ENCODE measurements at regions not wholly inside any gene's neighbourhood (a gene's known extent, or its start where the extent isn't known, plus 50 kb on each side); places are given as distances from the start of the nearest gene placed in this dataset.

GRCh38 chr5:51027271-51027670 lies 356.0 kb upstream of the ISL1 start:
- DNase-seq (ENCODE audit: low read depth in 3 of 3, low spot score in 1 of 3), result no peak

- no peak for DNase-seq (ENCODE audit: low read depth in 3 of 3, low spot score in 1 of 3)
These were observed 354.9 kb upstream of the ISL1 start for GRCh38 chr5:51028394-51028793.

DNA sequence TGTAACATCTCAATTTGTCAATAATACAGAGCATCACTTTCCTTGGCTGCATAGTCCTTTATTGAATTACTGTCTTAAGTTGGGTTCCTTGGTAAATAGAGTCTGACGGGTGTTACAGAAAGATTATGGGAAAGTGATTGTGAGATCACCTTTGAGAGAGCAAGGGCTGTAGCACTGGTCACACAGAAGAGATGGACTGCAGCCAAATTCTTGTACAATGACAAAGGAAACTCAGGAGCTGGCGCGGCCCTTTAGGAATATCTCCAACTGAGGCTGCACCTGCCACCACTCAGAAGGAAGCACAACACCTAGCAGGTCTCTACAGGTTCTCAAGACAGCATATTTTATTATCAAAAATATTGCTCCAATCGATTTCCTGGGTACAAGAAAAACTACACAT lies 350.0 kb upstream of the ISL1 start:
- DNase-seq (ENCODE audit: low read depth in 3 of 3, low spot score in 1 of 3), result no peak

DNA sequence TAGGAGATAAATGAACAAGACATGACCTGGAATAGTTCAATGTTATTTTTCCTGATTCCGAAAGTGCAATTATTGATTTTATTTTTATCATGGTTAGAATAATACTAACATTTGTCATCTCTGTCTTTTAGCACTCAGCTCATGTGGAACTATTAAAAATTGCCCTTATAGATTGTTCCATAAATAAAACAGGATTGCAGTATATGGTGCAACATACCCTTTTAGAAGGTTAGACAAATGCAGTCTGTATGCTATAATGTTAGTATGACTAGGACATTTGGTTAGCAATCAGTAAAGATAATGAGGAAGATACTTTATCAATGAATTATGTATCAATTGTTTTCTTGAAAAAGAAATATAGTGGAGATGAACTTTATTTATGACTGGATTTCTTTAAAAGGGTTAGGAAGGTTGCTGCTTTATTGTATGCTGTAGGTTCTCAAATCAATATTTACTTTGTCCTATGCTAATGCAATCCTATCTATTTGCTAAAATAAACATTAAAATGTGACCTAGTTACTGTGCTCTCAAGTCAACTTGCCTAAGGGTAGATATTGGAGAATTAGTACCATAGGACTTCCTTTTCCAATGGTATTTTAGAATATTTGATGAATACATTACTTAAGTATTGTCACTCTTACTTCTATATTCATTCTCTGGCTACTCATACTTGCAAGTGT lies 348.9 kb upstream of the ISL1 start:
- no peak for DNase-seq (ENCODE audit: low read depth in 3 of 3, low spot score in 1 of 3)

DNA sequence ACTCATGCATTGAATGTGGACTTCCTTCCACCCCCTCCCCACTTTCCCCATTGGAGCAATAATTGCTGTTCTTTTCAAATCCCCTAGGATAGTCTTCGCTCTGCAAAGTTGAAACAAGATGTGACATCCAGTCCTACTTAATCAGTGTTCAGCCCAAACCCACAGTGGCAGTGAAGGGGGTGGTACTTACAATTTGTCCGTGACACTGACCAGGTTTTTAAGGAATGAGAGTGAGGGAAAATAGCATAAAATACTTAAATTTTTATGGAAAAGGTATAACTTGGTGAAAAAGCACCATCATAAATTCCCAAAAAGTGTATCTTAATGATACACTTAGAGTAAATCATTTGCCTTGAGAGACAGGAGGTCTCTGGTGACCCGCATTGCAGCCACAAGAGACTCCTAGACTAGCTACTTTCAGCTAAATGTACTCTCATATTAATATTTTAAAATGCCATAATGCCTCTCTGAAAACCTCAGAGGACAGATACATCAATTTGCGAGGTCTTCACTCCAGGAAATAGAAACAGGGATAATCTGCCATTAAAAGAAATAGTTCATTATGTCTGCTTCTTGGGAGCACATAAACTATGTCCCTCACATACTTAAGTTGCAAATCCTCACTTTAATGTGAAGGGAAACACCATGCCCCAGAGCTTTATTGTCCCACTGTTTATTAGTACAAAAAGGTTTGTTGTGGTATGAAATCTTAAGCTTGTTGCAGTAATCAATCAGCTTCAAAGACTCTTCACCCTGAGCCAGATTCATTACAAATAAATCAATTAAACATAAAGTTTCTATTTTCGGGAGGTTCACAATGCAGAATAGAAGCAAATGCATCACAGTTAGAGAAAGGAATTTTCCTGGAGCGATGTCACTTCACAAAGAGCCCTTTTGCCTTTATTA lies 343.6 kb upstream of the ISL1 start:
- no peak for DNase-seq (ENCODE audit: low read depth in 3 of 3, low spot score in 1 of 3)

GRCh38 chr5:51043745-51044144 lies 339.5 kb upstream of the ISL1 start:
- no peak for DNase-seq (ENCODE audit: low read depth in 3 of 3, low spot score in 1 of 3)

GRCh38 chr5:51047369-51047768 lies 335.9 kb upstream of the ISL1 start:
- DNase-seq (ENCODE audit: low read depth in 3 of 3, low spot score in 1 of 3), result no peak

GRCh38 chr5:51053361-51053760 lies 329.9 kb upstream of the ISL1 start:
- DNase-seq (ENCODE audit: low read depth in 3 of 3, low spot score in 1 of 3), result no peak

DNA sequence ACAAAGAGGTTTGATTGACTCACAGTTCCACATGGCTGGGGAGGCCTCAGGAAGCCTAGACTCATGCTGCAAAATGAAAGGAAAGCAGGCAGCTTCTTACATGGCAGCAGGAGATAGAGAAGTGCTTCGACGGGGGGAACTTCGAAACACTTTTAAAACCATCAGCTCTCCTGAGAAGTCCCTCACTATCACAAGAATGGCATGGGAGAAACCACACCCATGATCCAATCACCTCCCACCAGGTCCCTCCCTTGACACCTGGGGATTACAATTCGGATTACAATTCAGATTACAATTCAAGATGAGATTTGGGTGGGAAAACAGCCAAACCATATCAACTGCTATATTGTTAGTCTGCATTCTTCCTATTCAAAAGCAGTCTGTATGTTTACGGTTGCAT lies 322.3 kb upstream of the ISL1 start:
- DNase-seq (ENCODE audit: low read depth in 3 of 3, low spot score in 1 of 3), result no peak

DNA sequence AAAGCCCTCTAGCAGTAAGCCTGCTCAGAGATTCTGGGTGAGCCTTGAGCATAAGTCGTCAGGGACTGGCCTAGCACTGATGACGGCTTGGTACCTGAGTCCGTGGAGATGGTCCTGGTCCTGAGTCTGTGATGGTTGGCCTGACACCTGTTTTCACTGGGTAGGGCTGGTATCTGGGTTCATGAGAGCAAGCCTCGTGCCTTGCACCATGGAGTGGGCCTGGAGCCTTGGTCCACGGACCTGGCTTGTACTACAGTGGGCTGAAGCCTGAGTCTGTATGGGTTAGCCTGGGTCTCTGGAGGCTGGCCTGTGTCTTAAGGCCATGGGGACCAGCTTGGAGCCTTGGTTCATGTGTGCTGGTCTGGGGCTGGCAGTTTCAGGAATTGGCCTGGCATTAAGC lies 310.3 kb upstream of the ISL1 start:
- DNase-seq (ENCODE audit: low read depth in 3 of 3, low spot score in 1 of 3), result no peak

DNA sequence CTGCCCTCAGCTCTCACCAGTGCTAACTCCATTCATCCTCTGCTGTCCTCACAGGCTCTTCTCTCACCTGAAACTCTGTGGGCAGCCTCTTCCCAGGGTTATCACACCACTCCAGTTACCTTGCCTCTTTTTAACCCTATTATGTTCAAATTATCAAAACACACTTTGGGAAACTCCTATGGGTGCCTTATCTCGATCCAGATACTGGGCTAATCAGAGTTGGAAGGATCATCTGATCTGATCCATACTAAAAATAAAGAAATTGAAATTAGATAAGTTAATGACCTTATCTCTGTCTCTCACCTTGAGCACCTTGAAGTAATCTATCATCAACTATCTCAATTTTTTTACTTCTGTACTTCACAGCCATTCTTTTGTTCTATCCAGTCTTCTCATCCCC lies 300.5 kb upstream of the ISL1 start:
- no peak for DNase-seq (ENCODE audit: low read depth in 3 of 3, low spot score in 1 of 3)

GRCh38 chr5:51091816-51092215 lies 291.4 kb upstream of the ISL1 start:
- DNase-seq (ENCODE audit: low read depth in 3 of 3, low spot score in 1 of 3), result no peak

GRCh38 chr5:51095486-51095885 lies 287.8 kb upstream of the ISL1 start:
- DNase-seq (ENCODE audit: low read depth in 3 of 3, low spot score in 1 of 3), result no peak

- DNase-seq (ENCODE audit: low read depth in 3 of 3, low spot score in 1 of 3), result no peak
These were observed 286.4 kb upstream of the ISL1 start for GRCh38 chr5:51096859-51097258.

GRCh38 chr5:51099173-51099853 lies 283.9 kb upstream of the ISL1 start:
- DNase-seq (ENCODE audit: low read depth in 3 of 3, low spot score in 1 of 3), result no peak

DNA sequence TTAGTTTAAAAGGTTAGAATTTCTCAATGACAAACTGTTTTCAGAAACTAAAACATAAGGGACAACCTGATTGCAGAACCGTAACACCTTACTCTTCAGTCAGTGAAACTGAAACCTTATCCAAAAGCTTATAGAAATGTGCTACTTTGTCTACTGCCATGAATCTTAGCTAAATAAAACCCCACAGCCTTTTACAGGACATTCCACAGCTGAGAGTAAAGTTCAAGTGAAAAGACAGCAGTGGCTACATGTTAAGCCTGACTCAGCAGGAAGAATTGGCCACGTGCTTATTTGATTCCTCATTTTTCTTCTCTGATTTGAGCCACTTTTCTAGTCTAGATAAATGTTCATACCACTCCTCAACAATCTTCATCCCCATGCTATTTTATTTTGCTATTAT lies 278.7 kb upstream of the ISL1 start:
- no peak for DNase-seq (ENCODE audit: low read depth in 3 of 3, low spot score in 1 of 3)

DNA sequence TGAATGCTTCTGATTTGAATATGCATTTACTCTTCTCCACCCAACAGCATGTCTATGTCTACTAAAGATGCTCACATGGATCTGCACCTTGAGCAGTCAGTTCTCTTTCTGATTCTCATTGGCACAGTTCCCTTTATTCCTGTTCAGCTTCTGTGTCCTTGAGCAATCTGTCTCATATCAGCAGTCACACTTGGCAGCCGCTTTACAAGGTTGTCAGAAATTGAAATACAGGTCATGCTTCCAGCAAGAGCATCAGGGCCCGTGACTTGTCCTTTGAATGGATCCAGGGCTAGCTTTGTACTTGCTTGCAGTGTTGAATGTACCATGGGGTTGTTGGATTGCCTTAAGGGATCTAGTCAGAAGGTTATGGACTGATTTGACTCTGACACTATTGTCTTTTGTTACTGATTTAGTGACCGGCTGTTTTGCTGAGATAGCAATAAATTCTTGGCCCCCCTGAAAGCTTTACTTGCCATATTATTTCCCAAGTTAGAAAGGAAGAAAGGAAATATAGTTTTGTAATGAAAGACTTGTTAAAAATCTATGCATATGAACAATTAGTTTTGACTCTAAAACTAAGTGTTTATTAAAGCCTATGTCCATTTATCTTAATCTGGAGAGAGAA lies 273.4 kb upstream of the ISL1 start:
- no peak for DNase-seq (ENCODE audit: low read depth in 3 of 3, low spot score in 1 of 3)

GRCh38 chr5:51131266-51131665 lies 252.0 kb upstream of the ISL1 start:
- DNase-seq (ENCODE audit: low read depth in 3 of 3, low spot score in 1 of 3), result no peak

DNA sequence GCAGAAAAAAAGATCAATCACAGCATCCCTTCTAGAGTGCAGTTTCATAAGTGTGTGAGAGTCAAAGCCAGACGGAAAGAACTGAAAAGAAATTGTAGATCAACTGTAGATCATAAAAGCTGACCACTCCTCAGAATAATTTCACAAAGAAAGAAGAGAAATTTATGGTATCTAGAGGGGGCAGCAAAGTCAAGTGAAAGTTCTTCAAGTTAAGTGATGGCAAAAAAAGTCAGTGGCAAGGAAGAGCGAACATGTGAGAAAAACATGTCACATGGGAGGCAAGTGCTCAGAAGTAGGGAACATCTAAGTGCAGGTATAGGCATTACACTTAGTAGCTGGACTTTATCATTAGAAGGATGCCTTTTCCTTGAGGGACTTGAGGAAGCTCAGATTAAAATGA lies 245.1 kb upstream of the ISL1 start:
- no peak for DNase-seq (ENCODE audit: low read depth in 3 of 3, low spot score in 1 of 3)

- no peak for DNase-seq (ENCODE audit: low read depth in 3 of 3, low spot score in 1 of 3)
These were observed 234.8 kb upstream of the ISL1 start for GRCh38 chr5:51148437-51148836.

DNA sequence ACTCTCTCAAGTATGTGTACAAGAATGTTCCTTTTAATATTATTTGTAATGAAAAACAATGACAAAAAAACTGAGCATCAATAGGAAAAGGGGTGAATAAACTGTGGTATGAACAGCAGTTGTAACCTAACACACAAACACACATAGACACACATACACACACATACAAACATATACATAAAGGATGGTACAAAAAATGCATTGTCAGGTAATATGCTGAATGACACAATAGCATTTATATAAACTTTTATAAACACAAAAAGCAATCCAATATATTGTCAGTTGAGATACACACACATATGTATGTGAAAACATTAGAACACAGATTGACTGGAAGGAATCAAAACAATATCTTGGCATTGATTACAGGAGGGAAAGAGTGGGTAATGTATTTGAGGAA lies 227.0 kb upstream of the ISL1 start:
- DNase-seq (ENCODE audit: low read depth in 3 of 3, low spot score in 1 of 3), result no peak

- no peak for DNase-seq (ENCODE audit: low read depth in 3 of 3, low spot score in 1 of 3)
These were observed 226.4 kb upstream of the ISL1 start for GRCh38 chr5:51156838-51157237.
